ENCODE measurements at regions not wholly inside any gene's neighbourhood (a gene's known extent, or its start where the extent isn't known, plus 50 kb on each side); places are given as distances from the start of the nearest gene placed in this dataset.

- TF ChIP-seq CTCF (IDR thresholded peaks at IDR 0.05; ENCODE audit: insufficient read depth in 1 of 2, low read depth in 1 of 2, low read length in 1 of 2, severe bottlenecking in 1 of 2, unreplicated experiment in 1 of 2), result no peak
- no peaks in the 10 kb centered on the region for H3K27me3 ChIP-seq (replicated peaks; ENCODE audit: control insufficient read depth, insufficient read depth, low read length)
- ChIA-PET POLR2A (no interaction called here), CTCF (interaction anchor here (0.6 to 1.4 kb wide), 2 partner anchors 61 to 1980 kb away, joined by 4 read pairs; no protein-coding TSS in a partner anchor)
- intact Hi-C loops (cut with micrococcal nuclease; ENCODE audit: unreplicated experiment), result loop anchor here (1.0 kb wide), 2 partner anchors 302 to 480 kb away; no protein-coding TSS in a partner anchor
- Mint-ChIP-seq H3K27ac (ENCODE audit: unreplicated experiment) (no peak overlapping the region), H3K9me3 (ENCODE audit: unreplicated experiment) (no peaks in the 10 kb centered on the region), H3K4me1 (ENCODE audit: low read depth, unreplicated experiment) (peaks cover 8% of the 10 kb centered on the region), H3K4me3 (ENCODE audit: unreplicated experiment) (no peak overlapping the region), H3K27me3 (ENCODE audit: insufficient read depth, unreplicated experiment) (no peaks in the 10 kb centered on the region), H3K36me3 (ENCODE audit: insufficient read depth, unreplicated experiment) (no peaks in the 10 kb centered on the region)
- no peaks in the 10 kb centered on the region for H3K36me3 ChIP-seq (ENCODE audit: control insufficient read depth, insufficient read depth, low read length)
- H3K4me3 ChIP-seq (ENCODE audit: low read depth, low read length), result no peak overlapping the region
- no TSS peak for BruUV-seq (replicated peaks)
- no peaks in the 10 kb centered on the region for H3K9me3 ChIP-seq
- no peaks in the 10 kb centered on the region for H3K4me1 ChIP-seq
- DNase-seq, result no peak
Observed at GRCh38 chr6:100176951-100177710, 183.1 kb upstream of the MCHR2 start.

- no peaks in the 10 kb centered on the region for H3K4me1 ChIP-seq
- H3K36me3 ChIP-seq (ENCODE audit: control insufficient read depth, insufficient read depth, low read length), result no peaks in the 10 kb centered on the region
- Mint-ChIP-seq H3K4me1 (ENCODE audit: low read depth, unreplicated experiment) (peaks cover 8% of the 10 kb centered on the region), H3K36me3 (ENCODE audit: insufficient read depth, unreplicated experiment) (no peaks in the 10 kb centered on the region), H3K27me3 (ENCODE audit: insufficient read depth, unreplicated experiment) (no peaks in the 10 kb centered on the region), H3K27ac (ENCODE audit: unreplicated experiment) (no peak overlapping the region), H3K4me3 (ENCODE audit: unreplicated experiment) (no peak overlapping the region), H3K9me3 (ENCODE audit: unreplicated experiment) (no peaks in the 10 kb centered on the region)
- BruUV-seq (replicated peaks), result no TSS peak
- H3K4me3 ChIP-seq (ENCODE audit: low read depth, low read length), result no peak overlapping the region
- no peaks in the 10 kb centered on the region for H3K9me3 ChIP-seq
- TF ChIP-seq CTCF (IDR thresholded peaks at IDR 0.05; ENCODE audit: insufficient read depth in 1 of 2, low read depth in 1 of 2, low read length in 1 of 2, severe bottlenecking in 1 of 2, unreplicated experiment in 1 of 2), result peak; percentile 34 to 37
- ChIA-PET CTCF (interaction anchor here (0.6 to 1.4 kb wide), 3 partner anchors 60 to 284 kb away, joined by 3 to 4 read pairs (median 4); no protein-coding TSS in a partner anchor), POLR2A (no interaction called here)
- intact Hi-C loops (cut with micrococcal nuclease; ENCODE audit: unreplicated experiment), result loop anchor here (1.0 kb wide), 2 partner anchors 303 to 481 kb away; no protein-coding TSS in a partner anchor
- H3K27me3 ChIP-seq (replicated peaks; ENCODE audit: control insufficient read depth, insufficient read depth, low read length), result no peaks in the 10 kb centered on the region
- peak; percentile 35 to 42 for DNase-seq
Observed at GRCh38 chr6:100176311-100176950, 182.4 kb upstream of the MCHR2 start.

GRCh38 chr6:100175814-100176310, 181.8 kb upstream of the MCHR2 start:
- Mint-ChIP-seq H3K9me3 (ENCODE audit: unreplicated experiment) (no peaks in the 10 kb centered on the region), H3K27ac (ENCODE audit: unreplicated experiment) (no peak overlapping the region), H3K4me3 (ENCODE audit: unreplicated experiment) (no peak overlapping the region), H3K27me3 (ENCODE audit: insufficient read depth, unreplicated experiment) (no peaks in the 10 kb centered on the region), H3K4me1 (ENCODE audit: low read depth, unreplicated experiment) (peaks cover 8% of the 10 kb centered on the region), H3K36me3 (ENCODE audit: insufficient read depth, unreplicated experiment) (no peaks in the 10 kb centered on the region)
- intact Hi-C loops (cut with micrococcal nuclease; ENCODE audit: unreplicated experiment), result loop anchor here (1.0 kb wide), 2 partner anchors 303 to 481 kb away; no protein-coding TSS in a partner anchor
- Histone ChIP-seq H3K27me3 (replicated peaks; ENCODE audit: control insufficient read depth, insufficient read depth, low read length) (no peaks in the 10 kb centered on the region), H3K4me3 (ENCODE audit: low read depth, low read length) (no peak overlapping the region), H3K4me1 (no peaks in the 10 kb centered on the region), H3K36me3 (ENCODE audit: control insufficient read depth, insufficient read depth, low read length) (no peaks in the 10 kb centered on the region), H3K9me3 (no peaks in the 10 kb centered on the region)
- BruUV-seq (replicated peaks), result no TSS peak
- DNase-seq, result peak in 1 of 2 experiments; percentile 3
- TF ChIP-seq CTCF (IDR thresholded peaks at IDR 0.05; ENCODE audit: insufficient read depth in 1 of 2, low read depth in 1 of 2, low read length in 1 of 2, severe bottlenecking in 1 of 2, unreplicated experiment in 1 of 2), result no peak
- POLR2A ChIA-PET, result no interaction called here
- CTCF ChIA-PET, result interaction anchor here (0.6 to 1.4 kb wide), 3 partner anchors 60 to 285 kb away, joined by 3 to 4 read pairs (median 4); no protein-coding TSS in a partner anchor
